GM12878 (cell line): ENCODE measurements at regions not wholly inside any gene's neighbourhood (a gene's known extent, or its start where the extent isn't known, plus 50 kb on each side); places are given as distances from the start of the nearest gene placed in this dataset.

ENCODE experiments used
- BHLHE40 ChIP-seq, 2 experiments: fragments of 450-650 bp in 1 of 2; IDR thresholded peaks; 2 replicates each; pipeline ENCODE4 v1.6.1; 2011 to 2017; ENCODE audit warnings: low read depth in 2 of 2, borderline replicate concordance in 1 of 2, improper control_type of control experiment in 1 of 2, low read length in 1 of 2, mild to moderate bottlenecking in 1 of 2
- CBX3 ChIP-seq: fragments of 200-600 bp; sonication (generic); IDR thresholded peaks from 2 replicates; pipeline ENCODE4 v1.6.1; 2016; ENCODE audit warnings: low read depth, borderline replicate concordance
- CHD1 ChIP-seq: IDR thresholded peaks from 2 replicates; pipeline ENCODE4 v1.6.1; 2012; ENCODE audit warnings: low read depth, low read length, improper control_type of control experiment
- EP300 ChIP-seq, 2 experiments: fragments of 150-350 bp in 1 of 2; IDR thresholded peaks; 2 replicates each; pipeline ENCODE4 v1.6.1; 2011 to 2012; ENCODE audit warnings: low read depth in 2 of 2, low read length in 2 of 2, borderline replicate concordance in 1 of 2, improper control_type of control experiment in 1 of 2, inconsistent platforms in 1 of 2; ENCODE audit not compliant: control insufficient read depth in 1 of 2
- ESRRA ChIP-seq: IDR thresholded peaks from 2 replicates; pipeline ENCODE4 v1.6.1; 2012; ENCODE audit warnings: mild to moderate bottlenecking, low read length, improper control_type of control experiment
- HDAC6 ChIP-seq: fragments of 200-600 bp; sonication (generic); IDR thresholded peaks from one replicate; pipeline ENCODE4 v1.8.0; 2017; ENCODE audit warnings: antibody characterized with exemption; ENCODE audit not compliant: unreplicated experiment
- HDGF ChIP-seq: fragments of 450-650 bp; IDR thresholded peaks from 2 replicates; pipeline ENCODE4 v1.6.1; 2016; ENCODE audit warnings: antibody characterized with exemption
- KLF5 ChIP-seq: fragments of 450-650 bp; IDR thresholded peaks from 2 replicates; pipeline ENCODE4 v1.6.1; 2014; ENCODE audit warnings: mild to moderate bottlenecking; ENCODE audit not compliant: partially characterized antibody
- MTA3 ChIP-seq: IDR thresholded peaks from 2 replicates; pipeline ENCODE4 v1.6.1; 2012; ENCODE audit warnings: low read length, inconsistent platforms, borderline replicate concordance
- PML ChIP-seq: IDR thresholded peaks from 2 replicates; pipeline ENCODE4 v1.6.1; 2012; ENCODE audit warnings: low read length, inconsistent platforms
- POLR2A ChIP-seq: IDR thresholded peaks from 2 replicates; pipeline ENCODE4 v1.6.1; 2011; ENCODE audit warnings: low read depth, mild to moderate bottlenecking, low read length
- POU2F2 ChIP-seq: IDR thresholded peaks from 3 replicates; pipeline ENCODE4 v1.6.1; 2011; ENCODE audit warnings: low read depth, mild to moderate bottlenecking, low read length, borderline replicate concordance
- RELA ChIP-seq: fragments of 450-650 bp; IDR thresholded peaks from 2 replicates; pipeline ENCODE4 v1.8.0; 2014; ENCODE audit warnings: borderline replicate concordance; ENCODE audit not compliant: partially characterized antibody
- SMAD1 ChIP-seq: fragments of 450-650 bp; IDR thresholded peaks from 2 replicates; pipeline ENCODE4 v1.6.1; 2018; ENCODE audit warnings: mild to moderate bottlenecking, low read depth; ENCODE audit not compliant: partially characterized antibody
- SREBF2 ChIP-seq: IDR thresholded peaks from 2 replicates; pipeline ENCODE4 v1.6.1; 2012; ENCODE audit warnings: mild to moderate bottlenecking, low read length
- SUZ12 ChIP-seq: fragments of 200-600 bp; sonication (generic); IDR thresholded peaks from one replicate; pipeline ENCODE4 v1.6.1; 2018; ENCODE audit warnings: antibody characterized with exemption, mild to moderate bottlenecking; ENCODE audit not compliant: unreplicated experiment
- TBL1XR1 ChIP-seq: IDR thresholded peaks from 2 replicates; pipeline ENCODE4 v1.6.1; 2012; ENCODE audit warnings: low read depth, low read length, improper control_type of control experiment
- TCF12 ChIP-seq: IDR thresholded peaks from 2 replicates; pipeline ENCODE4 v1.6.1; 2011; ENCODE audit warnings: low read depth, mild to moderate bottlenecking, low read length
- TCF7 ChIP-seq: IDR thresholded peaks from 2 replicates; pipeline ENCODE4 v1.6.1; 2014; ENCODE audit warnings: antibody characterized with exemption, borderline replicate concordance
- TF ChIP-seq, protein P1 (sequence below): fragments of 450-650 bp; IDR thresholded peaks from 2 replicates; pipeline ENCODE4 v1.6.1; 2016; ENCODE audit warnings: mild to moderate bottlenecking, moderate library complexity, borderline replicate concordance
- TF ChIP-seq, protein P2 (sequence below): IDR thresholded peaks from 2 replicates; pipeline ENCODE4 v1.6.1; 2011; ENCODE audit warnings: low read depth, mild to moderate bottlenecking, low read length, moderate library complexity, borderline replicate concordance; ENCODE audit errors: extremely low read depth
- TF ChIP-seq, protein P3 (sequence below): fragments of 450-650 bp; IDR thresholded peaks from 2 replicates; pipeline ENCODE4 v1.6.1; 2016; ENCODE audit warnings: mild to moderate bottlenecking
- TF ChIP-seq, protein P4 (sequence below): IDR thresholded peaks from 2 replicates; pipeline ENCODE4 v1.6.1; 2012; ENCODE audit warnings: low read length, inconsistent platforms

DNA sequence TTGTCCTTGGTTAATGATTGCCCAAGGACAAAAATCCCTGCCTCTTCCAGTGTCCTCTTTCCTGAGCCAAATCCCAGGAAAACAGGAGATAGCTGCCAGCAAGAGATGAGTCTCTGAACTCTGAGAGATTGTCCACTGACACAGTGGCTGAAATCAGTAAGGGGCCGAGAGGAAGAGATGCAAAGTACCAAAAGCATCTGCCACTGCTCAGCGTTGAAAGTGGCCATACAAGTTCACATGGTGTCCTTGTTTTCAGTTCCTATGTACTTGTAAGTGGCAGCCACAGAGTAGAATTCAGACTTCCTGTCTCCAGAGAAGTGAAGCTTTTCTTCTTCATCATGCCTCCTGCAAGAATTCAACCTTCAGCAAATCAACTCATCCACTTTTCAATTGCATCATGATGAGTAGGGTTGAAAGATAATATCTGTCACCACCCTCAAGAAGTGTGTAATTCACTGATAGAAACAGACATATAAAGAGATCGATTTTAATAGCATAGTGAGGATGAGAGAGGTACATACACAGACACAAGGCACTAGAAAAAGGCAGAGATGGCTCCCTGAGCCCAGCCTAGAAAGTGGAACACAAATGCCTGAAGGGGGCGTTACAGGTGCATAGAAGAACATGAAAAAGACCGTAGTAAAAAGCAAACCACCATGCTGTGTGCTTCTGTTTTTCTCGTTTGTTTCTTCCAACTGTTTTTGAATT is 185.8 kb downstream of the MRPL39 start (continued):
- peak; percentile 7; the same call in 1 of the 2 replicates for TF ChIP-seq ESRRA
- 0 out of 3 replicates have a peak, but pooled peaks have one; percentile 55 for TF ChIP-seq POU2F2
- TF ChIP-seq, protein P1, sequence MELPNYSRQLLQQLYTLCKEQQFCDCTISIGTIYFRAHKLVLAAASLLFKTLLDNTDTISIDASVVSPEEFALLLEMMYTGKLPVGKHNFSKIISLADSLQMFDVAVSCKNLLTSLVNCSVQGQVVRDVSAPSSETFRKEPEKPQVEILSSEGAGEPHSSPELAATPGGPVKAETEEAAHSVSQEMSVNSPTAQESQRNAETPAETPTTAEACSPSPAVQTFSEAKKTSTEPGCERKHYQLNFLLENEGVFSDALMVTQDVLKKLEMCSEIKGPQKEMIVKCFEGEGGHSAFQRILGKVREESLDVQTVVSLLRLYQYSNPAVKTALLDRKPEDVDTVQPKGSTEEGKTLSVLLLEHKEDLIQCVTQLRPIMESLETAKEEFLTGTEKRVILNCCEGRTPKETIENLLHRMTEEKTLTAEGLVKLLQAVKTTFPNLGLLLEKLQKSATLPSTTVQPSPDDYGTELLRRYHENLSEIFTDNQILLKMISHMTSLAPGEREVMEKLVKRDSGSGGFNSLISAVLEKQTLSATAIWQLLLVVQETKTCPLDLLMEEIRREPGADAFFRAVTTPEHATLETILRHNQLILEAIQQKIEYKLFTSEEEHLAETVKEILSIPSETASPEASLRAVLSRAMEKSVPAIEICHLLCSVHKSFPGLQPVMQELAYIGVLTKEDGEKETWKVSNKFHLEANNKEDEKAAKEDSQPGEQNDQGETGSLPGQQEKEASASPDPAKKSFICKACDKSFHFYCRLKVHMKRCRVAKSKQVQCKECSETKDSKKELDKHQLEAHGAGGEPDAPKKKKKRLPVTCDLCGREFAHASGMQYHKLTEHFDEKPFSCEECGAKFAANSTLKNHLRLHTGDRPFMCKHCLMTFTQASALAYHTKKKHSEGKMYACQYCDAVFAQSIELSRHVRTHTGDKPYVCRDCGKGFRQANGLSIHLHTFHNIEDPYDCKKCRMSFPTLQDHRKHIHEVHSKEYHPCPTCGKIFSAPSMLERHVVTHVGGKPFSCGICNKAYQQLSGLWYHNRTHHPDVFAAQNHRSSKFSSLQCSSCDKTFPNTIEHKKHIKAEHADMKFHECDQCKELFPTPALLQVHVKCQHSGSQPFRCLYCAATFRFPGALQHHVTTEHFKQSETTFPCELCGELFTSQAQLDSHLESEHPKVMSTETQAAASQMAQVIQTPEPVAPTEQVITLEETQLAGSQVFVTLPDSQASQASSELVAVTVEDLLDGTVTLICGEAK = no peak
- TF ChIP-seq, protein P2, sequence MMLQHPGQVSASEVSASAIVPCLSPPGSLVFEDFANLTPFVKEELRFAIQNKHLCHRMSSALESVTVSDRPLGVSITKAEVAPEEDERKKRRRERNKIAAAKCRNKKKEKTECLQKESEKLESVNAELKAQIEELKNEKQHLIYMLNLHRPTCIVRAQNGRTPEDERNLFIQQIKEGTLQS = no peak
- TF ChIP-seq, protein P3, sequence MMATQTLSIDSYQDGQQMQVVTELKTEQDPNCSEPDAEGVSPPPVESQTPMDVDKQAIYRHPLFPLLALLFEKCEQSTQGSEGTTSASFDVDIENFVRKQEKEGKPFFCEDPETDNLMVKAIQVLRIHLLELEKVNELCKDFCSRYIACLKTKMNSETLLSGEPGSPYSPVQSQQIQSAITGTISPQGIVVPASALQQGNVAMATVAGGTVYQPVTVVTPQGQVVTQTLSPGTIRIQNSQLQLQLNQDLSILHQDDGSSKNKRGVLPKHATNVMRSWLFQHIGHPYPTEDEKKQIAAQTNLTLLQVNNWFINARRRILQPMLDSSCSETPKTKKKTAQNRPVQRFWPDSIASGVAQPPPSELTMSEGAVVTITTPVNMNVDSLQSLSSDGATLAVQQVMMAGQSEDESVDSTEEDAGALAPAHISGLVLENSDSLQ = peak; percentile 64; the same call in 1 of the 2 replicates
- TF ChIP-seq RELA = peak; percentile 23
- no peak for TF ChIP-seq CBX3
- TF ChIP-seq TCF7 = no peak
- TF ChIP-seq BHLHE40 (IDR thresholded peaks at IDR 0.05; ENCODE audit: borderline replicate concordance in 1 of 2, low read depth in 2 of 2, low read length in 1 of 2) = 0 out of 4 replicates have a peak, but pooled peaks of 1 of the 2 experiments have one; percentile 4
- TF ChIP-seq MTA3 = peak; percentile 81; the same call in 1 of the 2 replicates
- TF ChIP-seq POLR2A = 0 out of 2 replicates have a peak, but pooled peaks have one; percentile 50
- 0 out of 2 replicates have a peak, but pooled peaks have one; percentile 21 for TF ChIP-seq TCF12
- 0 out of 4 replicates have a peak, but pooled peaks have one; percentile 34 to 58 for TF ChIP-seq EP300 (IDR thresholded peaks at IDR 0.05; ENCODE audit: borderline replicate concordance in 1 of 2, control insufficient read depth in 1 of 2, low read depth in 2 of 2, low read length in 2 of 2)
- peak; percentile 81; the same call in 1 of the 2 replicates for TF ChIP-seq PML
- peak; percentile 68; the same call in 1 of the 2 replicates for TF ChIP-seq TBL1XR1
- peak; percentile 64; the same call in 1 of the 2 replicates for TF ChIP-seq CHD1
- no peak for TF ChIP-seq HDAC6
- peak; percentile 73 for TF ChIP-seq SMAD1
- no peak for TF ChIP-seq HDGF
- TF ChIP-seq SUZ12 = no peak
- TF ChIP-seq, protein P4, sequence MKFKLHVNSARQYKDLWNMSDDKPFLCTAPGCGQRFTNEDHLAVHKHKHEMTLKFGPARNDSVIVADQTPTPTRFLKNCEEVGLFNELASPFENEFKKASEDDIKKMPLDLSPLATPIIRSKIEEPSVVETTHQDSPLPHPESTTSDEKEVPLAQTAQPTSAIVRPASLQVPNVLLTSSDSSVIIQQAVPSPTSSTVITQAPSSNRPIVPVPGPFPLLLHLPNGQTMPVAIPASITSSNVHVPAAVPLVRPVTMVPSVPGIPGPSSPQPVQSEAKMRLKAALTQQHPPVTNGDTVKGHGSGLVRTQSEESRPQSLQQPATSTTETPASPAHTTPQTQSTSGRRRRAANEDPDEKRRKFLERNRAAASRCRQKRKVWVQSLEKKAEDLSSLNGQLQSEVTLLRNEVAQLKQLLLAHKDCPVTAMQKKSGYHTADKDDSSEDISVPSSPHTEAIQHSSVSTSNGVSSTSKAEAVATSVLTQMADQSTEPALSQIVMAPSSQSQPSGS = peak; percentile 86
- no peak for TF ChIP-seq KLF5
- TF ChIP-seq SREBF2 = no peak
